PC-3 (cell line): ENCODE measurements at regions not wholly inside any gene's neighbourhood (a gene's known extent, or its start where the extent isn't known, plus 50 kb on each side); places are given as distances from the start of the nearest gene placed in this dataset.

Experiments used
- CTCF ChIP-seq: fragments of 300-600 bp; sonication (generic); conservative IDR thresholded peaks from 2 replicates; pipeline ENCODE4 v1.5.1; 2017; ENCODE audit warnings: antibody characterized with exemption, low read depth, mild to moderate bottlenecking, low read length
- EZH2 ChIP-seq: fragments of 300-600 bp; sonication (generic); IDR thresholded peaks from one replicate; pipeline ENCODE4 v1.6.1; 2017; ENCODE audit warnings: antibody characterized with exemption, mild to moderate bottlenecking, low read length; ENCODE audit not compliant: unreplicated experiment
- EZH2phosphoT487 ChIP-seq: fragments of 300-600 bp; sonication (generic); IDR thresholded peaks from 2 replicates; pipeline ENCODE4 v1.6.1; 2018; ENCODE audit warnings: mild to moderate bottlenecking, antibody characterized with exemption, low read length, borderline replicate concordance

- TF ChIP-seq CTCF (no peak), EZH2phosphoT487 (no peak), EZH2 (no peak)
Observed at GRCh38 chr4:25547343-25547742, 108.3 kb upstream of the SLC34A2 start.
